Endothelial cell of umbilical vein (primary cell): ENCODE measurements at regions not wholly inside any gene's neighbourhood (a gene's known extent, or its start where the extent isn't known, plus 50 kb on each side); places are given as distances from the start of the nearest gene placed in this dataset.

ENCODE experiments used
- BruUV-seq: library from RNA; stranded (reverse); fragments of 400-500 nt; replicated peaks from 2 replicates; lab custom pipeline; 2021; lab: Mats Ljungman, UMichigan
- CTCF ChIA-PET: fragments of 300-600, 350-600 bp; sonication (Branson Sonifier 250); formaldehyde crosslinking; loops from one replicate; lab custom pipeline; 2021; ENCODE audit warnings: antibody characterized with exemption, inconsistent platforms; lab: Charles Lee
- POLR2A ChIA-PET: fragments of 300-600, 350-600 bp; sonication (Branson Sonifier 250); formaldehyde crosslinking; loops from one replicate; lab custom pipeline; 2021; ENCODE audit warnings: antibody characterized with exemption, inconsistent platforms; lab: Charles Lee
- DNase-seq: peaks from one replicate; pipeline ENCODE4 v3.0.0-alpha.2; 2011; ENCODE audit warnings: low read depth, low spot score
- FAIRE-seq: peaks from 2 replicates; lab custom pipeline; 2011; peaks lifted over from hg19 to GRCh38; lab: Jason Lieb, UNC
- H2AFZ ChIP-seq: 2 replicates; pipeline ENCODE4 v1.6.0; 2012; ENCODE audit warnings: low read depth, low read length, control low read depth, inconsistent platforms
- H3K27ac ChIP-seq: 2 replicates; pipeline ENCODE4 v1.5.1; 2011; ENCODE audit warnings: low read depth, mild to moderate bottlenecking, control low read depth, low read length, moderate library complexity; ENCODE audit not compliant: insufficient read depth
- H3K27me3 ChIP-seq, 2 experiments: 2 replicates each; pipeline versions ENCODE4 v1.6.0 to v1.6.1; 2011; ENCODE audit warnings: low read length in 2 of 2, mixed read lengths in 1 of 2; ENCODE audit not compliant: control insufficient read depth in 2 of 2, insufficient read depth in 2 of 2
- H3K36me3 ChIP-seq, 2 experiments: 2 replicates in 1 of 2; 3 replicates in 1 of 2; pipeline ENCODE4 v1.5.1; 2011; ENCODE audit warnings: low read length in 2 of 2, mild to moderate bottlenecking in 1 of 2, moderate library complexity in 1 of 2; ENCODE audit not compliant: control insufficient read depth in 2 of 2, insufficient read depth in 2 of 2; ENCODE audit errors: extremely low read depth in 1 of 2
- H3K4me1 ChIP-seq: 3 replicates; pipeline ENCODE4 v1.5.1; 2011; ENCODE audit warnings: mild to moderate bottlenecking, low read length; ENCODE audit not compliant: control insufficient read depth, insufficient read depth; ENCODE audit errors: extremely low read depth
- H3K4me2 ChIP-seq: 2 replicates; pipeline ENCODE4 v1.6.1; 2011; ENCODE audit warnings: low read length, control low read depth, mixed read lengths; ENCODE audit not compliant: insufficient read depth
- H3K4me3 ChIP-seq, 3 experiments: fragments of 200-600 bp in 1 of 3; sonication (generic), shearing (Covaris generic) in 1 of 3; replicated peaks in 1 of 3; 2 replicates each; pipeline ENCODE4 v1.5.1; 2011 to 2016; ENCODE audit warnings: control low read depth in 3 of 3, low read length in 3 of 3, mild to moderate bottlenecking in 2 of 3, inconsistent platforms in 1 of 3, low read depth in 1 of 3, moderate library complexity in 1 of 3; ENCODE audit not compliant: insufficient read depth in 1 of 3
- H3K79me2 ChIP-seq: 2 replicates; pipeline ENCODE4 v1.6.0; 2012; ENCODE audit warnings: low read length, inconsistent platforms; ENCODE audit not compliant: control insufficient read depth, insufficient read depth
- H3K9ac ChIP-seq: replicated peaks from 2 replicates; pipeline ENCODE3; 2011; ENCODE audit warnings: low read length, control low read depth; ENCODE audit not compliant: insufficient read depth; ENCODE audit errors: extremely low read depth
- H3K9me1 ChIP-seq: replicated peaks from 3 replicates; pipeline ENCODE4 v1.6.0; 2011; ENCODE audit warnings: mild to moderate bottlenecking, low read length; ENCODE audit not compliant: control insufficient read depth, insufficient read depth; ENCODE audit errors: extremely low read depth
- H3K9me3 ChIP-seq: replicated peaks from 2 replicates; pipeline ENCODE4 v1.5.1; 2012; ENCODE audit warnings: low read length, inconsistent platforms; ENCODE audit not compliant: control insufficient read depth, insufficient read depth
- H4K20me1 ChIP-seq: replicated peaks from 2 replicates; pipeline ENCODE3; 2011; ENCODE audit warnings: mild to moderate bottlenecking, low read length; ENCODE audit not compliant: control insufficient read depth, insufficient read depth; ENCODE audit errors: extremely low read depth
- EZH2 ChIP-seq: IDR thresholded peaks from 2 replicates; pipeline ENCODE4 v1.6.1; 2012; ENCODE audit warnings: borderline replicate concordance, low read depth, mild to moderate bottlenecking, moderate library complexity, low read length, inconsistent platforms; ENCODE audit not compliant: severe bottlenecking
- FOS ChIP-seq: IDR thresholded peaks from 2 replicates; pipeline ENCODE4 v1.6.1; 2011; ENCODE audit warnings: mild to moderate bottlenecking, low read length, moderate library complexity, borderline replicate concordance; ENCODE audit not compliant: insufficient read depth
- GATA2 ChIP-seq: IDR thresholded peaks from 2 replicates; pipeline ENCODE4 v1.7.0; 2011; ENCODE audit warnings: low read depth, mild to moderate bottlenecking, moderate library complexity, mixed read lengths, low read length; ENCODE audit not compliant: insufficient read length, insufficient read depth
- JUN ChIP-seq: IDR thresholded peaks from 2 replicates; pipeline ENCODE4 v1.6.1; 2011; ENCODE audit warnings: borderline replicate concordance, low read depth; ENCODE audit not compliant: insufficient read length, insufficient read depth
- MYC ChIP-seq: IDR thresholded peaks from one replicate; pipeline ENCODE4 v1.6.1; 2011; ENCODE audit warnings: mild to moderate bottlenecking, low read depth, low read length
- POLR2A ChIP-seq: IDR thresholded peaks from 2 replicates; pipeline ENCODE4 v1.6.1; 2012; ENCODE audit warnings: low read depth, mild to moderate bottlenecking, control low read depth, low read length
- POLR2AphosphoS5 ChIP-seq: IDR thresholded peaks from 2 replicates; pipeline ENCODE4 v1.6.1; 2012; ENCODE audit warnings: low read depth, mild to moderate bottlenecking, control low read depth, low read length, moderate library complexity; ENCODE audit not compliant: insufficient read depth
- dilution Hi-C: fragments of 300-500 bp; cut with MboI; formaldehyde crosslinking; loops from one replicate; pipeline ENCODE4 v1.15.0; 2019; ENCODE audit warnings: low sequenced_read_pairs; ENCODE audit not compliant: extremely low pct_ligation_motif_present
- intact Hi-C: fragments of 100-400 bp; cut with micrococcal nuclease; formaldehyde crosslinking; loops from one replicate; pipeline ENCODE4 v1.10.0; 2022
- TF ChIP-seq, protein P1 (sequence below), 2 donors: IDR thresholded peaks; 1 replicate in 1 of 2; 2 replicates in 1 of 2; pipeline ENCODE4 v1.5.1; 2011; ENCODE audit warnings: low read length in 2 of 2, mild to moderate bottlenecking in 2 of 2, moderate library complexity in 2 of 2, control low read depth in 1 of 2, inconsistent platforms in 1 of 2, low read depth in 1 of 2; ENCODE audit not compliant: insufficient read depth in 1 of 2; ENCODE audit errors: extremely low read depth in 1 of 2
- TF ChIP-seq, protein P2 (sequence below): IDR thresholded peaks from 2 replicates; pipeline ENCODE4 v1.6.1; 2011; ENCODE audit not compliant: insufficient read depth, insufficient read length

DNA sequence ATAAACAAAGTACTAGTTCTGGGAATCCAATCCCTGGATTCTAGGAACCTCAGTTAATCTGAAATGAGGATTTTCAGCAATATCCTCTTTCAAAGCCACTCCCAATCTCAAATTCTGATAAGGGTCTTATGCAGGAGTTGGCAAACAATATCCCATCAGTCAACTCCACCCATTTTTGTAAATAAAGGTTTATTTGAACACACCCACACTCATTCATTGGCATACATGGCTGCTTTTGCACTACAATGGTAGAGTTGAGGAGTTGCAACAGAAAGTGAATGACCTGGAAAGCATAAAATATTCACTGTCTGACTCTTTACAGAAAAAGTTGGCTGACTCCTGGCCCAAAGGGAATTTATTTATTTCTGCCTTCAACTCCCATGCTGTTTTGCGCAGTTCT is 157.7 kb upstream of the CDH11 start:
- dilution Hi-C loops, result no loop called here
- Histone ChIP-seq H3K27ac (no peak overlapping the region), H3K36me3 (no peaks in the 10 kb centered on the region), H3K9ac (no peak overlapping the region), H3K79me2 (no peaks in the 10 kb centered on the region), H3K27me3 (no peaks in the 10 kb centered on the region), H3K9me3 (no peaks in the 10 kb centered on the region), H3K4me2 (no peak overlapping the region), H3K4me1 (no peaks in the 10 kb centered on the region), H3K4me3 (no peak overlapping the region), H3K9me1 (no peaks in the 10 kb centered on the region), H4K20me1 (no peaks in the 10 kb centered on the region), H2AFZ (no peak overlapping the region)
- TF ChIP-seq MYC (no peak), POLR2AphosphoS5 (no peak), JUN (no peak), GATA2 (no peak), POLR2A (no peak), FOS (no peak), EZH2 (no peak)
- TF ChIP-seq, protein P1, sequence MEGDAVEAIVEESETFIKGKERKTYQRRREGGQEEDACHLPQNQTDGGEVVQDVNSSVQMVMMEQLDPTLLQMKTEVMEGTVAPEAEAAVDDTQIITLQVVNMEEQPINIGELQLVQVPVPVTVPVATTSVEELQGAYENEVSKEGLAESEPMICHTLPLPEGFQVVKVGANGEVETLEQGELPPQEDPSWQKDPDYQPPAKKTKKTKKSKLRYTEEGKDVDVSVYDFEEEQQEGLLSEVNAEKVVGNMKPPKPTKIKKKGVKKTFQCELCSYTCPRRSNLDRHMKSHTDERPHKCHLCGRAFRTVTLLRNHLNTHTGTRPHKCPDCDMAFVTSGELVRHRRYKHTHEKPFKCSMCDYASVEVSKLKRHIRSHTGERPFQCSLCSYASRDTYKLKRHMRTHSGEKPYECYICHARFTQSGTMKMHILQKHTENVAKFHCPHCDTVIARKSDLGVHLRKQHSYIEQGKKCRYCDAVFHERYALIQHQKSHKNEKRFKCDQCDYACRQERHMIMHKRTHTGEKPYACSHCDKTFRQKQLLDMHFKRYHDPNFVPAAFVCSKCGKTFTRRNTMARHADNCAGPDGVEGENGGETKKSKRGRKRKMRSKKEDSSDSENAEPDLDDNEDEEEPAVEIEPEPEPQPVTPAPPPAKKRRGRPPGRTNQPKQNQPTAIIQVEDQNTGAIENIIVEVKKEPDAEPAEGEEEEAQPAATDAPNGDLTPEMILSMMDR (IDR thresholded peaks at IDR 0.05; ENCODE audit: extremely low read depth in 1 of 2, insufficient read depth in 1 of 2, low read depth in 1 of 2, low read length in 2 of 2), result no peak
- TF ChIP-seq, protein P2, sequence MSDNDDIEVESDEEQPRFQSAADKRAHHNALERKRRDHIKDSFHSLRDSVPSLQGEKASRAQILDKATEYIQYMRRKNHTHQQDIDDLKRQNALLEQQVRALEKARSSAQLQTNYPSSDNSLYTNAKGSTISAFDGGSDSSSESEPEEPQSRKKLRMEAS, result no peak
- ChIA-PET POLR2A (no interaction called here), CTCF (interaction anchor here (1.8 kb wide), 1 partner anchor 10 kb away, joined by 4 read pairs; no protein-coding TSS in a partner anchor)
- FAIRE-seq (no peak), DNase-seq (no peak)
- no TSS peak for BruUV-seq
- intact Hi-C loops, result no loop called here
